NCI-H146 (cell line): ENCODE measurements at regions not wholly inside any gene's neighbourhood (a gene's known extent, or its start where the extent isn't known, plus 50 kb on each side); places are given as distances from the start of the nearest gene placed in this dataset.
"Not testable (repeated sequence)": the region's sequence is repeated elsewhere in the genome, so short reads cannot be mapped to it uniquely, and the experiment has no call there.

ENCODE experiments used
- DNase-seq: peaks from one replicate; lab custom pipeline; 2025; lab: John Stamatoyannopoulos, UW

GRCh38 chr2:21782866-21783265 is 659.1 kb downstream of the TDRD15 start:
- DNase-seq: no peak

- DNase-seq: no peak
Measured at GRCh38 chr2:21787941-21788340, 664.2 kb downstream of the TDRD15 start.

- DNase-seq: not testable (repeated sequence)
Measured at GRCh38 chr2:21790311-21790710, 666.5 kb downstream of the TDRD15 start.

- no peak for DNase-seq
Measured at GRCh38 chr2:21792571-21792970, 668.8 kb downstream of the TDRD15 start.

- no peak for DNase-seq
Measured at GRCh38 chr2:21793461-21793860, 669.7 kb downstream of the TDRD15 start.

- DNase-seq: no peak
Measured at GRCh38 chr2:21794611-21795010, 670.8 kb downstream of the TDRD15 start.

GRCh38 chr2:21800356-21800755 is 676.6 kb downstream of the TDRD15 start:
- DNase-seq: no peak

- no peak for DNase-seq
Measured at GRCh38 chr2:21803550-21803949, 679.8 kb downstream of the TDRD15 start.

GRCh38 chr2:21804151-21804550 is 680.4 kb downstream of the TDRD15 start:
- no peak for DNase-seq

GRCh38 chr2:21811541-21811940 is 687.8 kb downstream of the TDRD15 start:
- DNase-seq: no peak

- DNase-seq: no peak
Measured at GRCh38 chr2:21812766-21813165, 689.0 kb downstream of the TDRD15 start.

GRCh38 chr2:21814588-21815149 is 690.9 kb downstream of the TDRD15 start:
- DNase-seq: no peak

GRCh38 chr2:21818212-21818795 is 694.5 kb downstream of the TDRD15 start:
- no peak for DNase-seq

- no peak for DNase-seq
Measured at GRCh38 chr2:21819454-21819853, 695.7 kb downstream of the TDRD15 start.

- no peak for DNase-seq
Measured at GRCh38 chr2:21820271-21820670, 696.5 kb downstream of the TDRD15 start.

- DNase-seq: no peak
Measured at GRCh38 chr2:21821672-21822227, 698.0 kb downstream of the TDRD15 start.

- no peak for DNase-seq
Measured at GRCh38 chr2:21822505-21822904, 698.7 kb downstream of the TDRD15 start.

- no peak for DNase-seq
Measured at GRCh38 chr2:21833767-21834166, 710.0 kb downstream of the TDRD15 start.

- no peak for DNase-seq
Measured at GRCh38 chr2:21836261-21836660, 712.5 kb downstream of the TDRD15 start.

GRCh38 chr2:21836719-21837118 is 713.0 kb downstream of the TDRD15 start:
- DNase-seq: no peak

GRCh38 chr2:21837168-21837960 is 713.6 kb downstream of the TDRD15 start:
- DNase-seq: no peak

- no peak for DNase-seq
Measured at GRCh38 chr2:21841341-21841740, 717.6 kb downstream of the TDRD15 start.

GRCh38 chr2:21850367-21850766 is 726.6 kb downstream of the TDRD15 start:
- not testable (repeated sequence) for DNase-seq
